Cardiac muscle cell (in vitro differentiated cells and primary cell): ENCODE measurements at regions not wholly inside any gene's neighbourhood (a gene's known extent, or its start where the extent isn't known, plus 50 kb on each side); places are given as distances from the start of the nearest gene placed in this dataset.

ENCODE experiments used
- DNase-seq, 2 donors: peaks; one replicate each; pipeline versions ENCODE4 v3.0.0 to v3.0.0-alpha.2; 2010 to 2017; ENCODE audit warnings: low read depth in 1 of 2, low spot score in 1 of 2
- H3K27ac ChIP-seq: fragments of 200-600 bp; sonication (generic); 2 replicates; pipeline ENCODE4 v1.5.1; 2016
- H3K27me3 ChIP-seq: fragments of 200-600 bp; sonication (generic); 2 replicates; pipeline ENCODE4 v1.6.0; 2016; ENCODE audit warnings: control low read depth
- H3K36me3 ChIP-seq: fragments of 200-600 bp; sonication (generic); 2 replicates; pipeline ENCODE4 v1.5.1; 2016; ENCODE audit warnings: control low read depth
- H3K4me1 ChIP-seq: fragments of 200-600 bp; sonication (generic); 2 replicates; pipeline ENCODE4 v1.8.1; 2017; ENCODE audit warnings: low read depth, mild to moderate bottlenecking, mixed run types
- H3K4me3 ChIP-seq: fragments of 200-600 bp; sonication (generic); 2 replicates; pipeline ENCODE4 v1.5.1; 2016; ENCODE audit warnings: mild to moderate bottlenecking
- H3K9me3 ChIP-seq: fragments of 200-600 bp; sonication (generic); 2 replicates; pipeline ENCODE4 v1.5.1; 2017; ENCODE audit warnings: low read depth, mild to moderate bottlenecking, control low read depth
- TF ChIP-seq, protein P1 (sequence below): IDR thresholded peaks from 2 replicates; pipeline ENCODE4 v1.5.1; 2012; ENCODE audit warnings: low read depth, mild to moderate bottlenecking, low read length

DNA sequence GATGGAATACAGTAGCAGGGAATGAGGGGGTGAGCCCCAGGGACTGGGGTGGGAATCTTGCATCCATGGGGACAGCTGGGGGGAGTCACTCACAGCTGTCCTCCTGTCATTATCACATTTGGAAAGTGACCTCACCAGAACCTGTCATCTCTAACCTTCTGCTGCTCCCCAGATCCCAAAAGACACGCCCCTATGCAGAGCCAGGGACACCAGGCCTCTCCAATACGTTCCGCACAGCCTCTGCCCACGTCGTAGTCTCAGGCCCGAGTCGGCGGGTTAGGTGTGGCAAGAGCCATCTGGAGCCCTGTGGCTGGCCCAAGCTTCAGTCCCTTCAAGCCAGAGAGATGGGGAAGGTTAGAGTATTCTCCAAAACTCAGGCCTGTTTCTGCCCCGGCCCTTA, 214.3 kb downstream of the ENGASE start:
- no peak overlapping the region for H3K27ac ChIP-seq
- H3K4me3 ChIP-seq: no peak overlapping the region
- H3K4me1 ChIP-seq: no peaks in the 10 kb centered on the region
- no peak for DNase-seq
- no peaks in the 10 kb centered on the region for H3K36me3 ChIP-seq
- H3K27me3 ChIP-seq: peaks cover 20% of the 10 kb centered on the region
- H3K9me3 ChIP-seq: no peaks in the 10 kb centered on the region
- TF ChIP-seq, protein P1, sequence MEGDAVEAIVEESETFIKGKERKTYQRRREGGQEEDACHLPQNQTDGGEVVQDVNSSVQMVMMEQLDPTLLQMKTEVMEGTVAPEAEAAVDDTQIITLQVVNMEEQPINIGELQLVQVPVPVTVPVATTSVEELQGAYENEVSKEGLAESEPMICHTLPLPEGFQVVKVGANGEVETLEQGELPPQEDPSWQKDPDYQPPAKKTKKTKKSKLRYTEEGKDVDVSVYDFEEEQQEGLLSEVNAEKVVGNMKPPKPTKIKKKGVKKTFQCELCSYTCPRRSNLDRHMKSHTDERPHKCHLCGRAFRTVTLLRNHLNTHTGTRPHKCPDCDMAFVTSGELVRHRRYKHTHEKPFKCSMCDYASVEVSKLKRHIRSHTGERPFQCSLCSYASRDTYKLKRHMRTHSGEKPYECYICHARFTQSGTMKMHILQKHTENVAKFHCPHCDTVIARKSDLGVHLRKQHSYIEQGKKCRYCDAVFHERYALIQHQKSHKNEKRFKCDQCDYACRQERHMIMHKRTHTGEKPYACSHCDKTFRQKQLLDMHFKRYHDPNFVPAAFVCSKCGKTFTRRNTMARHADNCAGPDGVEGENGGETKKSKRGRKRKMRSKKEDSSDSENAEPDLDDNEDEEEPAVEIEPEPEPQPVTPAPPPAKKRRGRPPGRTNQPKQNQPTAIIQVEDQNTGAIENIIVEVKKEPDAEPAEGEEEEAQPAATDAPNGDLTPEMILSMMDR: no peak

DNA sequence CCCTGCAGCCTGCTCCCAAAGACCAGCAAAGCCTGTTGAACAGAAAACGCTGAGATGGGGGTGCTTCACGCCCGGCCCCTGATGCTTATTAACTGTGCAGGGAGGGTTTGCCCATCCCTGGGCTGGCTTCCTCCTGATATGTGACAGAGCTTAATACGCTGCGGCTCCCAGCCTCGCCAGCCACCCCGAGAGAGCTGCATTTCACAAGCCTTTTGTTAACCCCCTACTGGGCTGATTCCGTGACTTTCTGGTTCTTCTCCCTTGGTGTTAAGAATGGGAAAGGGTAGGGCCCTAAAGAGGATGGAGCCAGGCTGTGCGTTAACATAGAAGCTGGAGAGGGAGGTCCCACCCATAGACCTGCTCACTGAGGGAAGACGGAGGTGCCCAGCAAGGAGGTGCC, 211.8 kb downstream of the ENGASE start:
- TF ChIP-seq, protein P1: no peak
- no peak for DNase-seq
- no peaks in the 10 kb centered on the region for H3K36me3 ChIP-seq
- peaks cover 8% of the 10 kb centered on the region for H3K27me3 ChIP-seq
- H3K9me3 ChIP-seq: no peaks in the 10 kb centered on the region
- no peak overlapping the region for H3K27ac ChIP-seq
- H3K4me1 ChIP-seq: no peaks in the 10 kb centered on the region
- no peak overlapping the region for H3K4me3 ChIP-seq

DNA sequence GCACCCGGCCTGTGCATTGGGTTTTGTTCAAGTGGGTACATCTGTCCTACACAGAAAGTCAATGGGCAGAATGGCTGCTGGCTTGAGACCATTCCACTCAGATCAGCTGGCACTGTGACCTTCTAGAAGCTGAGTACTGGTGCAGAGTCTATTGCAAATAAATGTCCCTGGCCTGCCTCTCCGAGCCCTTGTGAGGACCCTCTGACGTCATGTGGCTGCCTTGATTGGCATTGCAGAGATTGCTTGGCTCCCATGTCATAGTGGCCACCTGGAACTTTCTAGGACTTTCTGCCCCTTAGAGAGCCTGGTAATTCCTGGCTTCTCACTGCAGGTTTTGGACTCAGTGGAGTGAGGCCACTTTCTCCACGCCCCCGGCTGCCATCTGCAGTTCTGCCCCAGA, 211.3 kb downstream of the ENGASE start:
- Histone ChIP-seq H3K4me1 (no peaks in the 10 kb centered on the region), H3K9me3 (no peaks in the 10 kb centered on the region), H3K36me3 (no peaks in the 10 kb centered on the region), H3K27me3 (peaks cover 4% of the 10 kb centered on the region), H3K27ac (no peak overlapping the region), H3K4me3 (no peak overlapping the region)
- DNase-seq: no peak
- TF ChIP-seq, protein P1: no peak

DNA sequence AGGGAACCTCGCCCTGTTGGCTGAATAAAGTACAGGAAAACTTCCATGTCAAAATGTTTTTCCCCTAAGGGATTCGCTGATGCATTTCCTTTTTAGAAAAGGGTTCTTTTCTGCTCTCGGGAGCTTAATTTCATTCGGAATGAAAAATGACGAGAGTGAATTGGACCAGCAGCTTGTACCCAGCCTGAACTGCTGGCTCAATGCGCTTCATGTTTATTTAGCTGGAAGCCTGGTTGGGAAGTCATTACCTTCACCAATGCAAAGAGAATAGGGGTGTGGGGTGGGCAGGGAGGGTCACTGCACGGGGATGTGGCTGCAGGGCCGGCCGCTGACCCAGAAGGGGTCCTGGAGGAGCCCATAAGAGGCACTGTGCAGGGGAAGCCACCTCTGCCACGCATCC, 207.7 kb downstream of the ENGASE start:
- no peak overlapping the region for H3K4me3 ChIP-seq
- no peaks in the 10 kb centered on the region for H3K4me1 ChIP-seq
- no peak for DNase-seq
- no peaks in the 10 kb centered on the region for H3K36me3 ChIP-seq
- TF ChIP-seq, protein P1: no peak
- no peaks in the 10 kb centered on the region for H3K9me3 ChIP-seq
- no peak overlapping the region for H3K27ac ChIP-seq
- no peaks in the 10 kb centered on the region for H3K27me3 ChIP-seq

DNA sequence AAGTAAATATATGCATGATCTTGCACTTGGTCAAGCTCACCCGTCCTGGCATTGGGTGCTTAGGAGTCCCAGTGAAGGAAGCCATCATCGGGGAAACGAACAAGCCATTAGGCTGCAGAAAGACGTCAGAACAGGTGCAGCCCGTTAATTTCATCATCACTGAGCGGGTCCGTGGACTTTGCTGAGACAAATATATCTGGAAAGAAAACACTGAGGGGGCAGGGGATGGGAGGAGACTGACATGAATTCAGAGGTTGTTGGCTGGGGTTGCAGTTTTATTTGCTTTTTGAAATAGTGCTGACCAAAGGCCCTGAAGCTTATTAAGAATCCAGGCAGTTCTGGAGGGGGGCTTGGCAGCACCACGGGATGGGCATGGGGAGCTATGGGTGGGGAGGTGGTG, 207.2 kb downstream of the ENGASE start:
- H3K27ac ChIP-seq: no peak overlapping the region
- H3K36me3 ChIP-seq: no peaks in the 10 kb centered on the region
- no peak for DNase-seq
- H3K9me3 ChIP-seq: no peaks in the 10 kb centered on the region
- TF ChIP-seq, protein P1: no peak
- no peaks in the 10 kb centered on the region for H3K4me1 ChIP-seq
- no peak overlapping the region for H3K4me3 ChIP-seq
- H3K27me3 ChIP-seq: no peaks in the 10 kb centered on the region
